HFFc6 (cell line): ENCODE measurements at regions not wholly inside any gene's neighbourhood (a gene's known extent, or its start where the extent isn't known, plus 50 kb on each side); places are given as distances from the start of the nearest gene placed in this dataset.
"Not testable (repeated sequence)": the region's sequence is repeated elsewhere in the genome, so short reads cannot be mapped to it uniquely, and the experiment has no call there.

Experiments used
- DNase-seq: peaks from one replicate; pipeline ENCODE4 v3.0.0-alpha.2; 2018
- H3K27ac Mint-ChIP-seq: 2 replicates; pipeline ENCODE4 v1.8.0; 2020; ENCODE audit warnings: mild to moderate bottlenecking, mixed read lengths
- H3K27me3 Mint-ChIP-seq: 2 replicates; pipeline ENCODE4 v1.8.0; 2021; ENCODE audit warnings: mild to moderate bottlenecking, moderate library complexity, mixed read lengths; ENCODE audit not compliant: insufficient read depth
- H3K36me3 Mint-ChIP-seq: 2 replicates; pipeline ENCODE4 v1.8.0; 2021; ENCODE audit warnings: low read depth, mixed read lengths
- H3K4me1 Mint-ChIP-seq: 2 replicates; pipeline ENCODE4 v1.8.0; 2020; ENCODE audit warnings: low read depth, mixed read lengths
- H3K4me3 Mint-ChIP-seq: 2 replicates; pipeline ENCODE4 v1.8.0; 2020; ENCODE audit warnings: mild to moderate bottlenecking, moderate library complexity, mixed read lengths
- H3K9me3 Mint-ChIP-seq: 2 replicates; pipeline ENCODE4 v1.8.0; 2020; ENCODE audit warnings: mild to moderate bottlenecking, mixed read lengths
- TF ChIP-seq, protein P1 (sequence below): fragments of 200-600 bp; sonication (generic); IDR thresholded peaks from 2 replicates; pipeline ENCODE4 v1.5.0; 2021; ENCODE audit warnings: antibody characterized with exemption, mild to moderate bottlenecking

DNA sequence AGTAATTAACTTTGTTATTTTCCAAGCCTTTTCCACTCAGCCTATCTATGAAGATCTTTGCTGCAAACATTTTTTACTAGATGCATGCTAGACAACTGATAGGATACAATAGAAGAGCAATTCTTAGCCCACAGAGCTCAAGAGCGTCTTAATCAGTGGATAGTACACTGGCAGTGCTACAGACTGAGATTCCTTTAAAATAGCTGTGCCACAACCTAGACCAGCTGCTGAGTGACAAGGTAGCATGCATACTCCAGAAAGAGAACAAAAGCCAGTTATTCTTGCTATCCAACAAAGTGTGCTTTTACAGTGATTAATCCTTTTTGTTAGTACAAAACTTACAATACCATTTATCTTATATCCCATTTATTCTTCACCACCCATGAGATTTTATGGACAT, 507.9 kb upstream of the SYT4 start:
- Mint-ChIP-seq H3K4me1 (no peaks in the 10 kb centered on the region; the same call in 1 of the 2 replicates), H3K4me3 (no peak overlapping the region), H3K36me3 (no peaks in the 10 kb centered on the region), H3K27ac (no peak overlapping the region), H3K27me3 (no peaks in the 10 kb centered on the region; the same call in none of the 2 replicates), H3K9me3 (peaks cover 21% of the 10 kb centered on the region)
- no peak for DNase-seq
- TF ChIP-seq, protein P1, sequence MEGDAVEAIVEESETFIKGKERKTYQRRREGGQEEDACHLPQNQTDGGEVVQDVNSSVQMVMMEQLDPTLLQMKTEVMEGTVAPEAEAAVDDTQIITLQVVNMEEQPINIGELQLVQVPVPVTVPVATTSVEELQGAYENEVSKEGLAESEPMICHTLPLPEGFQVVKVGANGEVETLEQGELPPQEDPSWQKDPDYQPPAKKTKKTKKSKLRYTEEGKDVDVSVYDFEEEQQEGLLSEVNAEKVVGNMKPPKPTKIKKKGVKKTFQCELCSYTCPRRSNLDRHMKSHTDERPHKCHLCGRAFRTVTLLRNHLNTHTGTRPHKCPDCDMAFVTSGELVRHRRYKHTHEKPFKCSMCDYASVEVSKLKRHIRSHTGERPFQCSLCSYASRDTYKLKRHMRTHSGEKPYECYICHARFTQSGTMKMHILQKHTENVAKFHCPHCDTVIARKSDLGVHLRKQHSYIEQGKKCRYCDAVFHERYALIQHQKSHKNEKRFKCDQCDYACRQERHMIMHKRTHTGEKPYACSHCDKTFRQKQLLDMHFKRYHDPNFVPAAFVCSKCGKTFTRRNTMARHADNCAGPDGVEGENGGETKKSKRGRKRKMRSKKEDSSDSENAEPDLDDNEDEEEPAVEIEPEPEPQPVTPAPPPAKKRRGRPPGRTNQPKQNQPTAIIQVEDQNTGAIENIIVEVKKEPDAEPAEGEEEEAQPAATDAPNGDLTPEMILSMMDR = no peak

DNA sequence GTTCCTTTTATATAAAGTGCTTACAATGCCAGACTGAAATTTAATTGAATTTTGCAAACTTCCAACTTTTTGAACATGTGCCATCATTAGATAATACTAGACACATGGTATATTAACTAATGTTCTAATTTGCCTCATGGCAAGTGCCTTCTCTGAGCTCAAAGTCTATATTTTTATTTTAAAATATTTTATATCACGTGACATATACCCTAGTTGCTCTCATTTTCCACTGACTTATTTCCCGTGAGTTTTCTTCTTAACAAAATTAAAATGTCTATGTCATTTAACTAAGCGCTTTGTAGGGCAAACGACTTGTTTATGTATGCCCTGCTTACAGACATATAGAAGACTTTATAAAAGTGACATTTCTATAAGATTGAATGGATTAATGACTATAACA, 509.6 kb upstream of the SYT4 start:
- TF ChIP-seq, protein P1 = no peak
- no peaks in the 10 kb centered on the region for H3K36me3 Mint-ChIP-seq
- DNase-seq = no peak
- H3K4me1 Mint-ChIP-seq = no peaks in the 10 kb centered on the region
- H3K27ac Mint-ChIP-seq = no peak overlapping the region
- no peaks in the 10 kb centered on the region; the same call in none of the 2 replicates for H3K27me3 Mint-ChIP-seq
- H3K4me3 Mint-ChIP-seq = no peak overlapping the region
- H3K9me3 Mint-ChIP-seq = peaks cover 21% of the 10 kb centered on the region

DNA sequence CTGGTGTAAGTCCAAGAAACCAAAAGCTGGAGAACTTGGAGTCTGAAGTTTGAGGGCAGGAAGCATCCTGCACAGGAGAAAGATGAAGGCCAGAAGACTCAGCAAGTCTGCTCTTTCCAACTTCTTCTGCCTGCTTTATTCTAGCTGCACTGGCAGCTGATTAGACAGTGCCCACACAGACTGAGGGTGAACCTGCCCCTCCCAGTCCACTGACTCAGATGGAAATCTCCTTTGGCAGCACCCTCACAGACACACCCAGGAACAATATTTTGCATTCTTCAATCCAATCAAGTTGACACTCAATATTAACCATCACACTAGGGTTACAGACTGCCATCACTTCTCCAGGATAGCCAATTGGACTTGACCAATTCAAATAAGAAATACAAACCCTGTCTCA, 510.4 kb upstream of the SYT4 start:
- not testable (repeated sequence) for H3K4me3 Mint-ChIP-seq

DNA sequence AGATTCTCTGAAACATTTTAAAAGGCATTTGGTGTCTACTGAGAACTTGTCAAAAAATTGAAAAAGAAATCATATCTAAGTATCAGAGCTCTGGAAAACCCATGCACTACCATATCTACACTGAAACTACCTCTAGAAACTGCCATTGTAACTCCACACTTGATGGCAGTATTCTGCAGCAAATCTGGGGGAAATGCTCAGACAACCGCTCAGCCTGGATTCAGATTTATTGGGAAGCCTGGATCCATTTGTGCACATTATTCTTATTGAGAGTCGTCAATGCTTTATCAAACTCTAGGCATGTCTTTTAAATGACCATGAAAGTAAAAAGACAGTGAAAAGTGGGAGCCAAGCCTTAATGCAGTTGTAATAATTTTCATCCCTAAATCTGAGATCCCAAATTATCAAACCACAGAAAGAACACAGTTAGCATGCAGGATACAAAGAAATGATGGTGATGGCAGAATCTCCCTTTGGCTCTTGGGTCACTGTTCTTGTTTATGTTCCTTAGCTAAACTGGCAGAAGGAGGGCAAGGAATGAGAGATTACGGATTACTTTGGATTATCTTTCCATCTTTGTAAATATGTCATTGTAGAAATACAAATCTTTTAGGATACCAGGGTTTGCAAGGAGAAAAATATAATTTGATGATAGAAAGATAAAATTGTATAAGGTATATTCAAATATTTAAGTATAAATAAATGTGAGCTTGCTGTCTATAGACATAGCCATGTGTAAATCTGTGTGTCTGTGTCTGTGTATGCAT, 512.1 kb upstream of the SYT4 start:
- no peaks in the 10 kb centered on the region; the same call in 1 of the 2 replicates for H3K27me3 Mint-ChIP-seq
- H3K4me1 Mint-ChIP-seq = no peaks in the 10 kb centered on the region
- TF ChIP-seq, protein P1 = no peak
- no peak overlapping the region for H3K4me3 Mint-ChIP-seq
- no peaks in the 10 kb centered on the region for H3K36me3 Mint-ChIP-seq
- DNase-seq = no peak
- peaks cover 10% of the 10 kb centered on the region for H3K9me3 Mint-ChIP-seq
- no peak overlapping the region for H3K27ac Mint-ChIP-seq

More for the DNA sequence above, 510.4 kb upstream of the SYT4 start:
- not testable (repeated sequence) for H3K36me3 Mint-ChIP-seq, H3K4me1 Mint-ChIP-seq, H3K27ac Mint-ChIP-seq, H3K27me3 Mint-ChIP-seq, DNase-seq
- H3K9me3 Mint-ChIP-seq = peaks cover 14% of the 10 kb centered on the region

DNA sequence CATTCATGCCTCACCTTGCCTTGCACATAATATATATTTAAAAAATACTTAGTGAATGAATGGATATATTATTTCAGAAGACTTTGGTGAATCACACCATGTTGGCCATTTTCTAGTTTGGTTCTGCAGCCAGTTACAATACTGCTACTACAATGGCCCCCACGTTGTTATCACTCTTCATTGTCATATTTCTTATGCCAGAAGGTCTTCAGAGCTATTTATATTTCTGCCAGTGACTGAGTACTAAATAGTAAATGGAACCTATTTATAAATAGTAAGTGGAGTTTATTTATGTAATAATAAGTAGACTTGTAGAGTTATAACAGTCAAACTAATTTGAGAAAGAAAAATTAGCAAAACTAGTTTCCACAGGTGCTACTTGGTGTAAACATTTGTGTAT, 516.6 kb upstream of the SYT4 start:
- Mint-ChIP-seq H3K27me3 (peaks cover 1% of the 10 kb centered on the region; the same call in 1 of the 2 replicates), H3K9me3 (no peaks in the 10 kb centered on the region; the same call in 1 of the 2 replicates), H3K4me3 (no peak overlapping the region), H3K36me3 (no peaks in the 10 kb centered on the region), H3K4me1 (no peaks in the 10 kb centered on the region), H3K27ac (no peak overlapping the region)
- DNase-seq = no peak
- TF ChIP-seq, protein P1 = no peak

DNA sequence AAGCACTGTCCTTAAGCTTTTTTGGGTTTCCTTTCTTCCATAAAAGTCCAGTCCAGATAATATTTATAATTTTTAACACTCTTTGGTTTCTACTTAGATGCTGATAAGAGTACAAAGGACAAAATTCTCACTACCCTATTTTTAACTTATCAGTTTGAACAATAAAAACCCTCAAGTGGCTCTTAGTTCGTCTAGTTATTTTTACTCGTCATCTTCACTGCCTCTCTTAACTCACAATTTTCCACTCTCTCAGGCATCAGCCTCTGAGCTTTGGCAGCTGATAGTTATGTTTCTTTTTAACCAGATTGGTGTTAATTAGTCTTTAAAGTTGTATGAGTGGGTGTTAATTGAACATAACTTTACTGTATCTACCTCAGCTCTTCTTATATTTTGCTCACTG, 517.1 kb upstream of the SYT4 start:
- TF ChIP-seq, protein P1 = no peak
- H3K9me3 Mint-ChIP-seq = no peaks in the 10 kb centered on the region; the same call in 1 of the 2 replicates
- no peaks in the 10 kb centered on the region for H3K4me1 Mint-ChIP-seq
- H3K4me3 Mint-ChIP-seq = no peak overlapping the region
- no peak overlapping the region for H3K27ac Mint-ChIP-seq
- DNase-seq = no peak
- peaks cover 1% of the 10 kb centered on the region; the same call in 1 of the 2 replicates for H3K27me3 Mint-ChIP-seq
- no peaks in the 10 kb centered on the region for H3K36me3 Mint-ChIP-seq
